ENCODE measurements at regions not wholly inside any gene's neighbourhood (a gene's known extent, or its start where the extent isn't known, plus 50 kb on each side); places are given as distances from the start of the nearest gene placed in this dataset.
"Not testable (repeated sequence)": the region's sequence is repeated elsewhere in the genome, so short reads cannot be mapped to it uniquely, and the experiment has no call there.

- Histone ChIP-seq H3K4me3 (ENCODE audit: low read length, poor library complexity, severe bottlenecking) (no peak overlapping the region), H3K36me3 (ENCODE audit: insufficient read depth, low read length) (no peaks in the 10 kb centered on the region), H3K9me2 (replicated peaks; ENCODE audit: low read depth, low read length) (no peaks in the 10 kb centered on the region), H3K9me3 (ENCODE audit: insufficient read depth, low read depth, low read length) (peaks cover 4% of the 10 kb centered on the region; the same call in 1 of the 2 replicates), H3K27me3 (ENCODE audit: insufficient read depth, low read length, poor library complexity, severe bottlenecking) (no peaks in the 10 kb centered on the region), H2AFZ (ENCODE audit: low read length) (no peak overlapping the region), H3K79me2 (ENCODE audit: insufficient read depth, low read length) (no peaks in the 10 kb centered on the region), H3K4me2 (ENCODE audit: low read depth, low read length, poor library complexity, severe bottlenecking) (no peak overlapping the region), H3K4me1 (ENCODE audit: insufficient read depth, low read length, poor library complexity, severe bottlenecking) (no peaks in the 10 kb centered on the region), H3F3A (ENCODE audit: low read depth) (no peaks in the 10 kb centered on the region), H3K9ac (ENCODE audit: low read depth, low read length, poor library complexity, severe bottlenecking) (no peak overlapping the region), H4K20me1 (ENCODE audit: insufficient read depth, low read length, poor library complexity, severe bottlenecking) (no peaks in the 10 kb centered on the region)
- TF ChIP-seq EZH2phosphoT487 (IDR thresholded peaks at IDR 0.05; ENCODE audit: borderline replicate concordance) (no peak), CTCF (conservative IDR thresholded peaks at IDR 0.05; ENCODE audit: low read length) (no peak)
Observed at GRCh38 chr4:97432551-97432950, 710.7 kb downstream of the STPG2 start.

- not testable (repeated sequence) for H3K79me2 ChIP-seq (ENCODE audit: insufficient read depth, low read length); H2AFZ ChIP-seq (ENCODE audit: low read length); H3K4me1 ChIP-seq (ENCODE audit: insufficient read depth, low read length, poor library complexity, severe bottlenecking); H3K4me2 ChIP-seq (ENCODE audit: low read depth, low read length, poor library complexity, severe bottlenecking); H3F3A ChIP-seq (ENCODE audit: low read depth); H3K36me3 ChIP-seq (ENCODE audit: insufficient read depth, low read length); H3K27me3 ChIP-seq (ENCODE audit: insufficient read depth, low read length, poor library complexity, severe bottlenecking); H3K9me3 ChIP-seq (ENCODE audit: insufficient read depth, low read depth, low read length); H3K9me2 ChIP-seq (replicated peaks; ENCODE audit: low read depth, low read length); H3K9ac ChIP-seq (ENCODE audit: low read depth, low read length, poor library complexity, severe bottlenecking); H3K4me3 ChIP-seq (ENCODE audit: low read length, poor library complexity, severe bottlenecking); H4K20me1 ChIP-seq (ENCODE audit: insufficient read depth, low read length, poor library complexity, severe bottlenecking)
Observed at GRCh38 chr4:97437998-97438705, 705.1 kb downstream of the STPG2 start.

- H3K4me2 ChIP-seq (ENCODE audit: low read depth, low read length, poor library complexity, severe bottlenecking), result no peak overlapping the region
- H3K36me3 ChIP-seq (ENCODE audit: insufficient read depth, low read length), result no peaks in the 10 kb centered on the region
- no peaks in the 10 kb centered on the region for H4K20me1 ChIP-seq (ENCODE audit: insufficient read depth, low read length, poor library complexity, severe bottlenecking)
- H2AFZ ChIP-seq (ENCODE audit: low read length), result no peak overlapping the region
- no peaks in the 10 kb centered on the region for H3K9me2 ChIP-seq (replicated peaks; ENCODE audit: low read depth, low read length)
- no peaks in the 10 kb centered on the region for H3K79me2 ChIP-seq (ENCODE audit: insufficient read depth, low read length)
- no peaks in the 10 kb centered on the region for H3K4me1 ChIP-seq (ENCODE audit: insufficient read depth, low read length, poor library complexity, severe bottlenecking)
- H3K27me3 ChIP-seq (ENCODE audit: insufficient read depth, low read length, poor library complexity, severe bottlenecking), result no peaks in the 10 kb centered on the region
- no peaks in the 10 kb centered on the region; the same call in 1 of the 2 replicates for H3K9me3 ChIP-seq (ENCODE audit: insufficient read depth, low read depth, low read length)
- no peaks in the 10 kb centered on the region for H3F3A ChIP-seq (ENCODE audit: low read depth)
- H3K4me3 ChIP-seq (ENCODE audit: low read length, poor library complexity, severe bottlenecking), result no peak overlapping the region
- H3K9ac ChIP-seq (ENCODE audit: low read depth, low read length, poor library complexity, severe bottlenecking), result no peak overlapping the region
- TF ChIP-seq EZH2phosphoT487 (IDR thresholded peaks at IDR 0.05; ENCODE audit: borderline replicate concordance), result no peak
- TF ChIP-seq CTCF (conservative IDR thresholded peaks at IDR 0.05; ENCODE audit: low read length), result no peak
Observed at GRCh38 chr4:97453186-97453585, 690.1 kb downstream of the STPG2 start.

- Histone ChIP-seq H3K4me3 (ENCODE audit: low read length, poor library complexity, severe bottlenecking) (no peak overlapping the region), H3K36me3 (ENCODE audit: insufficient read depth, low read length) (no peaks in the 10 kb centered on the region), H3K9me3 (ENCODE audit: insufficient read depth, low read depth, low read length) (no peaks in the 10 kb centered on the region; the same call in 1 of the 2 replicates), H3K79me2 (ENCODE audit: insufficient read depth, low read length) (no peaks in the 10 kb centered on the region), H3K9ac (ENCODE audit: low read depth, low read length, poor library complexity, severe bottlenecking) (no peak overlapping the region), H3F3A (ENCODE audit: low read depth) (no peaks in the 10 kb centered on the region), H2AFZ (ENCODE audit: low read length) (no peak overlapping the region), H3K9me2 (replicated peaks; ENCODE audit: low read depth, low read length) (no peaks in the 10 kb centered on the region), H3K27me3 (ENCODE audit: insufficient read depth, low read length, poor library complexity, severe bottlenecking) (no peaks in the 10 kb centered on the region), H3K4me1 (ENCODE audit: insufficient read depth, low read length, poor library complexity, severe bottlenecking) (no peaks in the 10 kb centered on the region), H3K4me2 (ENCODE audit: low read depth, low read length, poor library complexity, severe bottlenecking) (no peak overlapping the region), H4K20me1 (ENCODE audit: insufficient read depth, low read length, poor library complexity, severe bottlenecking) (no peaks in the 10 kb centered on the region)
- TF ChIP-seq CTCF (conservative IDR thresholded peaks at IDR 0.05; ENCODE audit: low read length) (no peak), EZH2phosphoT487 (IDR thresholded peaks at IDR 0.05; ENCODE audit: borderline replicate concordance) (no peak)
Observed at GRCh38 chr4:97457253-97457652, 686.0 kb downstream of the STPG2 start.
